HEK293 (cell line): ENCODE measurements at regions not wholly inside any gene's neighbourhood (a gene's known extent, or its start where the extent isn't known, plus 50 kb on each side); places are given as distances from the start of the nearest gene placed in this dataset.

Source experiments
- CTCF ChIA-PET: fragments of 350-600 bp; formaldehyde crosslinking; extraction: SDS; loops from one replicate; lab custom pipeline; 2021; ENCODE audit warnings: antibody characterized with exemption; lab: Yijun Ruan, JAX
- POLR2A ChIA-PET: fragments of 300-600 bp; formaldehyde crosslinking; extraction: SDS; loops from one replicate; lab custom pipeline; 2020; ENCODE audit warnings: antibody characterized with exemption, inconsistent platforms; lab: Yijun Ruan, JAX
- H3K27ac ChIP-seq: fragments of 200-500 bp; sonication (Bioruptor generic); 2 replicates; pipeline ENCODE4 v1.5.1; 2014; ENCODE audit warnings: low read depth, low read length, control low read depth, inconsistent platforms; ENCODE audit errors: extremely low read depth
- H3K36me3 ChIP-seq, 2 experiments: fragments of 200-500 bp in 1 of 2; sonication (Bioruptor generic) in 1 of 2; 1 replicate in 1 of 2; 2 replicates in 1 of 2; pipeline ENCODE4 v1.5.1; 2014 to 2017; ENCODE audit warnings: inconsistent platforms in 2 of 2, low read length in 2 of 2; ENCODE audit not compliant: control insufficient read depth in 2 of 2, insufficient read depth in 1 of 2
- H3K4me1 ChIP-seq: fragments of 200-500 bp; sonication (Bioruptor generic); 2 replicates; pipeline ENCODE4 v1.5.1; 2014; ENCODE audit warnings: mild to moderate bottlenecking, low read length, inconsistent platforms; ENCODE audit not compliant: control insufficient read depth, insufficient read depth
- H3K4me3 ChIP-seq: 2 replicates; pipeline ENCODE4 v1.5.1; 2011; ENCODE audit warnings: low read depth, mild to moderate bottlenecking, control low read depth, low read length, moderate library complexity
- H3K9me3 ChIP-seq: fragments of 200-500 bp; sonication (Bioruptor generic); 2 replicates; pipeline ENCODE4 v1.5.1; 2014; ENCODE audit warnings: low read depth, low read length, inconsistent platforms; ENCODE audit not compliant: control insufficient read depth, insufficient read depth
- EGR2 ChIP-seq: fragments of 450-650 bp; formaldehyde crosslinking; IDR thresholded peaks from 2 replicates; pipeline ENCODE4 v1.5.1; 2016; ENCODE audit warnings: low read depth, missing biosample characterization, missing genetic modification characterization
- GLI4 ChIP-seq: fragments of 450-650 bp; formaldehyde crosslinking; IDR thresholded peaks from 2 replicates; pipeline ENCODE4 v1.5.1; 2016; ENCODE audit warnings: missing biosample characterization, missing genetic modification characterization
- KLF8 ChIP-seq: fragments of 450-650 bp; formaldehyde crosslinking; IDR thresholded peaks from 2 replicates; pipeline ENCODE4 v1.5.1; 2016; ENCODE audit warnings: missing biosample characterization, missing genetic modification characterization
- KLF9 ChIP-seq: fragments of 450-650 bp; formaldehyde crosslinking; IDR thresholded peaks from 2 replicates; pipeline ENCODE4 v1.5.1; 2016; ENCODE audit warnings: missing biosample characterization, missing genetic modification characterization, low read depth
- OVOL3 ChIP-seq: fragments of 450-650 bp; formaldehyde crosslinking; IDR thresholded peaks from 2 replicates; pipeline ENCODE4 v1.5.1; 2016; ENCODE audit warnings: missing biosample characterization, missing genetic modification characterization
- REPIN1 ChIP-seq: fragments of 450-650 bp; formaldehyde crosslinking; IDR thresholded peaks from 2 replicates; pipeline ENCODE4 v1.5.1; 2017; ENCODE audit warnings: missing biosample characterization, missing genetic modification characterization, low read depth
- REST ChIP-seq: fragments of 450-650 bp; formaldehyde crosslinking; IDR thresholded peaks from 2 replicates; pipeline ENCODE4 v1.5.1; 2016; ENCODE audit warnings: missing biosample characterization, missing genetic modification characterization
- SP3 ChIP-seq: fragments of 450-650 bp; formaldehyde crosslinking; IDR thresholded peaks from 2 replicates; pipeline ENCODE4 v1.5.1; 2016; ENCODE audit warnings: missing biosample characterization, missing genetic modification characterization
- ZBTB17 ChIP-seq: fragments of 450-650 bp; formaldehyde crosslinking; IDR thresholded peaks from 2 replicates; pipeline ENCODE4 v1.5.1; 2016; ENCODE audit warnings: missing biosample characterization, missing genetic modification characterization
- ZFHX2 ChIP-seq: fragments of 450-650 bp; formaldehyde crosslinking; conservative IDR thresholded peaks from 2 replicates; pipeline ENCODE4 v1.5.1; 2016; ENCODE audit warnings: missing biosample characterization, missing genetic modification characterization
- ZNF169 ChIP-seq: fragments of 450-650 bp; formaldehyde crosslinking; IDR thresholded peaks from 2 replicates; pipeline ENCODE4 v1.5.1; 2016; ENCODE audit warnings: missing biosample characterization, missing genetic modification characterization
- ZNF174 ChIP-seq: fragments of 450-650 bp; formaldehyde crosslinking; IDR thresholded peaks from 2 replicates; pipeline ENCODE4 v1.5.0; 2017; ENCODE audit warnings: missing biosample characterization, mild to moderate bottlenecking, missing genetic modification characterization
- ZNF202 ChIP-seq: fragments of 450-650 bp; formaldehyde crosslinking; IDR thresholded peaks from 2 replicates; pipeline ENCODE4 v1.5.1; 2016; ENCODE audit warnings: missing biosample characterization, missing genetic modification characterization, borderline replicate concordance
- ZNF211 ChIP-seq: fragments of 450-650 bp; formaldehyde crosslinking; IDR thresholded peaks from 2 replicates; pipeline ENCODE4 v1.5.1; 2016; ENCODE audit warnings: low read depth, missing biosample characterization, missing genetic modification characterization
- ZNF214 ChIP-seq: fragments of 450-650 bp; formaldehyde crosslinking; IDR thresholded peaks from 2 replicates; pipeline ENCODE4 v1.5.1; 2017; ENCODE audit warnings: missing biosample characterization, mild to moderate bottlenecking, missing genetic modification characterization, borderline replicate concordance
- ZNF248 ChIP-seq: fragments of 450-650 bp; formaldehyde crosslinking; IDR thresholded peaks from 2 replicates; pipeline ENCODE4 v1.5.1; 2017; ENCODE audit warnings: missing biosample characterization, missing genetic modification characterization
- ZNF302 ChIP-seq: fragments of 450-650 bp; formaldehyde crosslinking; IDR thresholded peaks from 2 replicates; pipeline ENCODE4 v1.5.1; 2016; ENCODE audit warnings: missing biosample characterization, missing genetic modification characterization, low read depth
- ZNF391 ChIP-seq: fragments of 450-650 bp; formaldehyde crosslinking; IDR thresholded peaks from 2 replicates; pipeline ENCODE4 v1.5.1; 2016; ENCODE audit warnings: low read depth, missing biosample characterization, missing genetic modification characterization, borderline replicate concordance
- ZNF514 ChIP-seq: fragments of 450-650 bp; formaldehyde crosslinking; IDR thresholded peaks from 2 replicates; pipeline ENCODE4 v1.5.1; 2016; ENCODE audit warnings: missing biosample characterization, missing genetic modification characterization
- ZNF555 ChIP-seq: fragments of 450-650 bp; formaldehyde crosslinking; conservative IDR thresholded peaks from 2 replicates; pipeline ENCODE4 v1.5.1; 2017; ENCODE audit warnings: missing biosample characterization, mild to moderate bottlenecking, missing genetic modification characterization, inconsistent platforms
- ZNF596 ChIP-seq: fragments of 450-650 bp; IDR thresholded peaks from 2 replicates; pipeline ENCODE4 v1.5.0; 2018; ENCODE audit warnings: missing biosample characterization, mild to moderate bottlenecking, missing genetic modification characterization, moderate library complexity
- ZNF600 ChIP-seq: fragments of 450-650 bp; formaldehyde crosslinking; IDR thresholded peaks from 2 replicates; pipeline ENCODE4 v1.5.1; 2016; ENCODE audit warnings: missing biosample characterization, missing genetic modification characterization
- ZNF629 ChIP-seq: fragments of 450-650 bp; formaldehyde crosslinking; IDR thresholded peaks from 2 replicates; pipeline ENCODE4 v1.5.1; 2017; ENCODE audit warnings: missing biosample characterization, missing genetic modification characterization
- ZNF692 ChIP-seq: fragments of 450-650 bp; formaldehyde crosslinking; IDR thresholded peaks from 2 replicates; pipeline ENCODE4 v1.5.1; 2016; ENCODE audit warnings: missing biosample characterization, missing genetic modification characterization
- ZNF701 ChIP-seq: fragments of 450-650 bp; formaldehyde crosslinking; IDR thresholded peaks from 2 replicates; pipeline ENCODE4 v1.5.1; 2016; ENCODE audit warnings: missing biosample characterization, missing genetic modification characterization
- ZNF747 ChIP-seq: fragments of 450-650 bp; formaldehyde crosslinking; IDR thresholded peaks from 2 replicates; pipeline ENCODE4 v1.5.1; 2016; ENCODE audit warnings: missing biosample characterization, missing genetic modification characterization
- ZNF777 ChIP-seq: fragments of 450-650 bp; formaldehyde crosslinking; IDR thresholded peaks from 2 replicates; pipeline ENCODE4 v1.5.1; 2017; ENCODE audit warnings: missing biosample characterization, missing genetic modification characterization, borderline replicate concordance
- ZNF785 ChIP-seq: fragments of 450-650 bp; formaldehyde crosslinking; IDR thresholded peaks from 2 replicates; pipeline ENCODE4 v1.5.1; 2016; ENCODE audit warnings: missing biosample characterization, missing genetic modification characterization

- H3K36me3 ChIP-seq: no peaks in the 10 kb centered on the region
- TF ChIP-seq ZNF391: no peak
- TF ChIP-seq ZNF555: no peak
- peak; percentile 33; the same call in 1 of the 2 replicates for TF ChIP-seq ZFHX2 (tag by site-specific recombination)
- TF ChIP-seq EGR2 (tag by site-specific recombination): 0 out of 2 replicates have a peak, but pooled peaks have one; percentile 28
- TF ChIP-seq GLI4 (tag by site-specific recombination): no peak
- TF ChIP-seq, all 188 proteins: peak for 2
- H3K9me3 ChIP-seq: no peaks in the 10 kb centered on the region
- no peak overlapping the region for H3K4me3 ChIP-seq
- no peak overlapping the region for H3K27ac ChIP-seq
- CTCF ChIA-PET: no interaction called here
- POLR2A ChIA-PET: no interaction called here
- H3K4me1 ChIP-seq: 0 out of 2 replicates have a peak, but pooled peaks cover 4% of the 10 kb centered on the region
These were observed 369.4 kb downstream of the INHBA start for GRCh38 chr7:41333511-41333910.

GRCh38 chr7:41331194-41331593 is 371.7 kb downstream of the INHBA start:
- 0 out of 2 replicates have a peak, but pooled peaks cover 4% of the 10 kb centered on the region for H3K4me1 ChIP-seq
- no peaks in the 10 kb centered on the region for H3K9me3 ChIP-seq
- CTCF ChIA-PET: interaction anchor here (1.1 kb wide), 1 partner anchor 15 kb away, joined by 3 read pairs; no protein-coding TSS in a partner anchor
- POLR2A ChIA-PET: no interaction called here
- TF ChIP-seq ZNF202 (tag by site-specific recombination): no peak
- TF ChIP-seq REPIN1: no peak
- TF ChIP-seq KLF9 (tag by site-specific recombination): no peak
- TF ChIP-seq ZNF248 (tag by site-specific recombination): no peak
- no peaks in the 10 kb centered on the region for H3K36me3 ChIP-seq
- no peak overlapping the region for H3K4me3 ChIP-seq
- no peak overlapping the region for H3K27ac ChIP-seq

GRCh38 chr7:41328544-41328943 is 374.3 kb downstream of the INHBA start:
- H3K4me1 ChIP-seq: 0 out of 2 replicates have a peak, but pooled peaks cover 3% of the 10 kb centered on the region
- H3K27ac ChIP-seq: no peak overlapping the region
- no peaks in the 10 kb centered on the region for H3K36me3 ChIP-seq
- H3K9me3 ChIP-seq: no peaks in the 10 kb centered on the region
- no peak overlapping the region for H3K4me3 ChIP-seq
- TF ChIP-seq ZNF514 (tag by site-specific recombination): no peak
- TF ChIP-seq ZNF777 (tag by site-specific recombination): no peak
- no peak for TF ChIP-seq REST (tag by site-specific recombination)
- TF ChIP-seq ZNF302 (tag by site-specific recombination): no peak
- TF ChIP-seq OVOL3: no peak
- no peak for TF ChIP-seq ZNF596 (tag by site-specific recombination)
- TF ChIP-seq ZNF701 (tag by site-specific recombination): no peak
- no peak for TF ChIP-seq SP3
- no peak for TF ChIP-seq ZNF692 (tag by site-specific recombination)
- TF ChIP-seq ZNF600 (tag by site-specific recombination): no peak
- TF ChIP-seq ZNF629 (tag by site-specific recombination): no peak
- TF ChIP-seq KLF8 (tag by site-specific recombination): no peak
- TF ChIP-seq ZNF211: no peak
- TF ChIP-seq ZNF214 (tag by site-specific recombination): no peak
- no peak for TF ChIP-seq ZNF174 (tag by site-specific recombination)
- no peak for TF ChIP-seq GLI4 (tag by site-specific recombination)
- TF ChIP-seq ZNF747 (tag by site-specific recombination): no peak
- no peak for TF ChIP-seq ZNF169
- TF ChIP-seq ZNF785 (tag by site-specific recombination): no peak
- no peak for TF ChIP-seq ZBTB17
- ChIA-PET CTCF (interaction anchor here (0.6 to 1.4 kb wide), 3 partner anchors 13 to 421 kb away, joined by 3 to 5 read pairs (median 4); no protein-coding TSS in a partner anchor), POLR2A (no interaction called here)
